HEK293 (cell line): ENCODE measurements at regions not wholly inside any gene's neighbourhood (a gene's known extent, or its start where the extent isn't known, plus 50 kb on each side); places are given as distances from the start of the nearest gene placed in this dataset.

Experiments used
- CTCF ChIA-PET: fragments of 350-600 bp; formaldehyde crosslinking; extraction: SDS; loops from one replicate; lab custom pipeline; 2021; ENCODE audit warnings: antibody characterized with exemption; lab: Yijun Ruan, JAX
- POLR2A ChIA-PET: fragments of 300-600 bp; formaldehyde crosslinking; extraction: SDS; loops from one replicate; lab custom pipeline; 2020; ENCODE audit warnings: antibody characterized with exemption, inconsistent platforms; lab: Yijun Ruan, JAX
- H3K27ac ChIP-seq: fragments of 200-500 bp; sonication (Bioruptor generic); 2 replicates; pipeline ENCODE4 v1.5.1; 2014; ENCODE audit warnings: low read depth, low read length, control low read depth, inconsistent platforms; ENCODE audit errors: extremely low read depth
- H3K36me3 ChIP-seq, 2 experiments: fragments of 200-500 bp in 1 of 2; sonication (Bioruptor generic) in 1 of 2; 1 replicate in 1 of 2; 2 replicates in 1 of 2; pipeline ENCODE4 v1.5.1; 2014 to 2017; ENCODE audit warnings: inconsistent platforms in 2 of 2, low read length in 2 of 2; ENCODE audit not compliant: control insufficient read depth in 2 of 2, insufficient read depth in 1 of 2
- H3K4me1 ChIP-seq: fragments of 200-500 bp; sonication (Bioruptor generic); 2 replicates; pipeline ENCODE4 v1.5.1; 2014; ENCODE audit warnings: mild to moderate bottlenecking, low read length, inconsistent platforms; ENCODE audit not compliant: control insufficient read depth, insufficient read depth
- H3K4me3 ChIP-seq: 2 replicates; pipeline ENCODE4 v1.5.1; 2011; ENCODE audit warnings: low read depth, mild to moderate bottlenecking, control low read depth, low read length, moderate library complexity
- H3K9me3 ChIP-seq: fragments of 200-500 bp; sonication (Bioruptor generic); 2 replicates; pipeline ENCODE4 v1.5.1; 2014; ENCODE audit warnings: low read depth, low read length, inconsistent platforms; ENCODE audit not compliant: control insufficient read depth, insufficient read depth
- BCL11A ChIP-seq: fragments of 450-650 bp; formaldehyde crosslinking; IDR thresholded peaks from 2 replicates; pipeline ENCODE4 v1.5.1; 2016; ENCODE audit warnings: low read depth, missing biosample characterization, missing genetic modification characterization
- FEZF1 ChIP-seq: fragments of 450-650 bp; formaldehyde crosslinking; IDR thresholded peaks from 2 replicates; pipeline ENCODE4 v1.5.1; 2016; ENCODE audit warnings: missing biosample characterization, missing genetic modification characterization
- GFI1B ChIP-seq: fragments of 450-650 bp; formaldehyde crosslinking; IDR thresholded peaks from 2 replicates; pipeline ENCODE4 v1.5.1; 2016; ENCODE audit warnings: missing biosample characterization, missing genetic modification characterization
- HOXC10 ChIP-seq: sonication (generic); formaldehyde crosslinking; IDR thresholded peaks from 2 replicates; pipeline ENCODE4 v1.8.1; 2023; ENCODE audit warnings: mild to moderate bottlenecking, missing genetic modification reagents
- KLF10 ChIP-seq: fragments of 450-650 bp; IDR thresholded peaks from 2 replicates; pipeline ENCODE4 v1.5.1; 2018; ENCODE audit warnings: missing biosample characterization, mild to moderate bottlenecking, missing genetic modification characterization
- MEIS1 ChIP-seq: sonication (generic); formaldehyde crosslinking; IDR thresholded peaks from 2 replicates; pipeline ENCODE4 v1.8.1; 2022; ENCODE audit warnings: missing genetic modification reagents, mild to moderate bottlenecking, borderline replicate concordance
- PRDM1 ChIP-seq: fragments of 450-650 bp; formaldehyde crosslinking; IDR thresholded peaks from 2 replicates; pipeline ENCODE4; 2016; ENCODE audit warnings: missing biosample characterization, missing genetic modification characterization
- SCRT1 ChIP-seq: fragments of 450-650 bp; formaldehyde crosslinking; IDR thresholded peaks from 2 replicates; pipeline ENCODE4 v1.5.1; 2016; ENCODE audit warnings: missing biosample characterization, missing genetic modification characterization, borderline replicate concordance
- SCRT2 ChIP-seq: fragments of 450-650 bp; formaldehyde crosslinking; IDR thresholded peaks from 2 replicates; pipeline ENCODE4 v1.5.1; 2016; ENCODE audit warnings: missing biosample characterization, missing genetic modification characterization
- SP7 ChIP-seq: fragments of 450-650 bp; formaldehyde crosslinking; IDR thresholded peaks from 2 replicates; pipeline ENCODE4 v1.5.1; 2016; ENCODE audit warnings: missing biosample characterization, missing genetic modification characterization
- TRIM28 ChIP-seq: IDR thresholded peaks from 2 replicates; pipeline ENCODE4 v1.6.1; 2011; ENCODE audit warnings: low read length, control low read depth, borderline replicate concordance
- WT1 ChIP-seq: fragments of 450-650 bp; formaldehyde crosslinking; IDR thresholded peaks from 2 replicates; pipeline ENCODE4 v1.5.1; 2016; ENCODE audit warnings: missing biosample characterization, missing genetic modification characterization
- ZBTB21 ChIP-seq: fragments of 450-650 bp; formaldehyde crosslinking; IDR thresholded peaks from 2 replicates; pipeline ENCODE4 v1.5.1; 2017; ENCODE audit warnings: missing biosample characterization, missing genetic modification characterization
- ZEB2 ChIP-seq: fragments of 450-650 bp; formaldehyde crosslinking; IDR thresholded peaks from 2 replicates; pipeline ENCODE4 v1.5.1; 2016; ENCODE audit warnings: missing biosample characterization, missing genetic modification characterization
- ZNF157 ChIP-seq: fragments of 450-650 bp; formaldehyde crosslinking; IDR thresholded peaks from 2 replicates; pipeline ENCODE4 v1.5.1; 2016; ENCODE audit warnings: missing biosample characterization, missing genetic modification characterization
- ZNF16 ChIP-seq: fragments of 450-650 bp; formaldehyde crosslinking; IDR thresholded peaks from 2 replicates; pipeline ENCODE4 v1.5.1; 2016; ENCODE audit warnings: low read depth, missing biosample characterization, missing genetic modification characterization
- ZNF174 ChIP-seq: fragments of 450-650 bp; formaldehyde crosslinking; IDR thresholded peaks from 2 replicates; pipeline ENCODE4 v1.5.0; 2017; ENCODE audit warnings: missing biosample characterization, mild to moderate bottlenecking, missing genetic modification characterization
- ZNF24 ChIP-seq: fragments of 450-650 bp; formaldehyde crosslinking; IDR thresholded peaks from 2 replicates; pipeline ENCODE4 v1.5.1; 2016; ENCODE audit warnings: missing biosample characterization, missing genetic modification characterization
- ZNF324 ChIP-seq: fragments of 450-650 bp; formaldehyde crosslinking; IDR thresholded peaks from 2 replicates; pipeline ENCODE4 v1.5.1; 2016; ENCODE audit warnings: missing biosample characterization, missing genetic modification characterization
- ZNF37A ChIP-seq: fragments of 450-650 bp; IDR thresholded peaks from 2 replicates; pipeline ENCODE4 v1.5.1; 2018; ENCODE audit warnings: missing biosample characterization, missing genetic modification characterization
- ZNF416 ChIP-seq: fragments of 450-650 bp; formaldehyde crosslinking; IDR thresholded peaks from 2 replicates; pipeline ENCODE4 v1.5.1; 2016; ENCODE audit warnings: missing biosample characterization, missing genetic modification characterization
- ZNF433 ChIP-seq: fragments of 450-650 bp; formaldehyde crosslinking; IDR thresholded peaks from 2 replicates; pipeline ENCODE4 v1.5.1; 2016; ENCODE audit warnings: missing biosample characterization, missing genetic modification characterization, low read depth
- ZNF501 ChIP-seq: fragments of 450-650 bp; formaldehyde crosslinking; IDR thresholded peaks from 2 replicates; pipeline ENCODE4 v1.5.1; 2016; ENCODE audit warnings: missing biosample characterization, missing genetic modification characterization
- ZNF555 ChIP-seq: fragments of 450-650 bp; formaldehyde crosslinking; conservative IDR thresholded peaks from 2 replicates; pipeline ENCODE4 v1.5.1; 2017; ENCODE audit warnings: missing biosample characterization, mild to moderate bottlenecking, missing genetic modification characterization, inconsistent platforms
- ZNF596 ChIP-seq: fragments of 450-650 bp; IDR thresholded peaks from 2 replicates; pipeline ENCODE4 v1.5.0; 2018; ENCODE audit warnings: missing biosample characterization, mild to moderate bottlenecking, missing genetic modification characterization, moderate library complexity
- ZNF600 ChIP-seq: fragments of 450-650 bp; formaldehyde crosslinking; IDR thresholded peaks from 2 replicates; pipeline ENCODE4 v1.5.1; 2016; ENCODE audit warnings: missing biosample characterization, missing genetic modification characterization
- ZNF830 ChIP-seq: fragments of 450-650 bp; IDR thresholded peaks from 2 replicates; pipeline ENCODE4 v1.5.0; 2018; ENCODE audit warnings: missing biosample characterization, missing genetic modification characterization, low read depth, mild to moderate bottlenecking, moderate library complexity
- ZNF837 ChIP-seq: fragments of 450-650 bp; formaldehyde crosslinking; IDR thresholded peaks from 2 replicates; pipeline ENCODE4 v1.5.1; 2016; ENCODE audit warnings: missing biosample characterization, missing genetic modification characterization
- ZSCAN16 ChIP-seq: fragments of 450-650 bp; formaldehyde crosslinking; IDR thresholded peaks from 2 replicates; pipeline ENCODE4 v1.5.1; 2016; ENCODE audit warnings: missing biosample characterization, missing genetic modification characterization
- ZSCAN30 ChIP-seq: fragments of 450-650 bp; IDR thresholded peaks from 2 replicates; pipeline ENCODE4 v1.5.1; 2018; ENCODE audit warnings: missing biosample characterization, mild to moderate bottlenecking, missing genetic modification characterization, moderate library complexity
- ZXDB ChIP-seq: fragments of 450-650 bp; formaldehyde crosslinking; IDR thresholded peaks from 2 replicates; pipeline ENCODE4 v1.5.1; 2016; ENCODE audit warnings: missing biosample characterization, missing genetic modification characterization
- TF ChIP-seq, protein P1 (sequence below): fragments of 450-650 bp; formaldehyde crosslinking; IDR thresholded peaks from 2 replicates; pipeline ENCODE4 v1.5.1; 2017; ENCODE audit warnings: missing biosample characterization, mild to moderate bottlenecking, missing genetic modification characterization, moderate library complexity
- TF ChIP-seq, protein P2 (sequence below): fragments of 450-650 bp; IDR thresholded peaks from 2 replicates; pipeline ENCODE4 v1.5.1; 2018; ENCODE audit warnings: missing biosample characterization, missing genetic modification characterization
- TF ChIP-seq, protein P3 (sequence below): fragments of 450-650 bp; formaldehyde crosslinking; IDR thresholded peaks from 2 replicates; pipeline ENCODE4 v1.5.1; 2016; ENCODE audit warnings: missing biosample characterization, missing genetic modification characterization

DNA sequence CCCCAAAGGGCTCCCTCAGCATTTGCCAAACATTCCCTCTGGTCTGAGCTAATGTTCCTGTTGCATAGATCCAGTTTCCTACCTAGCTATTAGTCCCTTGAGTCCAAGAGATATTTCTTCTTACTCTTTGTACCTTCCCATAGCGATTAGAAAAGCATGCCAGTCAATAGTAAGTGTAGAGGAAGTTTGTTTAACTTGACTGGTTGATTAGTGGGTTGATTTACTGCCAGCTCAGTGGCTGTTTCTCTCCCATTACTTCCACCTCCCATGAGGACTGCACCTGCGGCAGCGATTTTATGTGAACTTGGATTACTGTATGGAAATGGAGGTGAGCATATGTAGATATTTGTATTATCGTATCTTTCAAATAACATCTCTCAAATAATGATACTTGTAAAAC, 1748.4 kb upstream of the CELF4 start:
- H3K27ac ChIP-seq: no peak overlapping the region
- CTCF ChIA-PET: no interaction called here
- H3K36me3 ChIP-seq: no peaks in the 10 kb centered on the region
- TF ChIP-seq ZXDB (tag by site-specific recombination) (no peak), ZNF830 (no peak), ZNF174 (tag by site-specific recombination) (no peak), BCL11A (no peak), ZNF416 (no peak), ZNF501 (no peak), SCRT1 (no peak), ZNF555 (tag by site-specific recombination) (no peak), MEIS1 (CRISPR knock-in tag) (no peak), ZEB2 (tag by site-specific recombination) (no peak), HOXC10 (CRISPR knock-in tag) (no peak), ZSCAN16 (tag by site-specific recombination) (no peak), ZSCAN30 (tag by site-specific recombination) (no peak), GFI1B (no peak), KLF10 (no peak), ZNF837 (tag by site-specific recombination) (no peak), FEZF1 (no peak), ZNF157 (tag by site-specific recombination) (no peak), ZNF596 (tag by site-specific recombination) (no peak)
- no peak overlapping the region for H3K4me3 ChIP-seq
- no peaks in the 10 kb centered on the region for H3K4me1 ChIP-seq
- POLR2A ChIA-PET: no interaction called here
- H3K9me3 ChIP-seq: no peaks in the 10 kb centered on the region

DNA sequence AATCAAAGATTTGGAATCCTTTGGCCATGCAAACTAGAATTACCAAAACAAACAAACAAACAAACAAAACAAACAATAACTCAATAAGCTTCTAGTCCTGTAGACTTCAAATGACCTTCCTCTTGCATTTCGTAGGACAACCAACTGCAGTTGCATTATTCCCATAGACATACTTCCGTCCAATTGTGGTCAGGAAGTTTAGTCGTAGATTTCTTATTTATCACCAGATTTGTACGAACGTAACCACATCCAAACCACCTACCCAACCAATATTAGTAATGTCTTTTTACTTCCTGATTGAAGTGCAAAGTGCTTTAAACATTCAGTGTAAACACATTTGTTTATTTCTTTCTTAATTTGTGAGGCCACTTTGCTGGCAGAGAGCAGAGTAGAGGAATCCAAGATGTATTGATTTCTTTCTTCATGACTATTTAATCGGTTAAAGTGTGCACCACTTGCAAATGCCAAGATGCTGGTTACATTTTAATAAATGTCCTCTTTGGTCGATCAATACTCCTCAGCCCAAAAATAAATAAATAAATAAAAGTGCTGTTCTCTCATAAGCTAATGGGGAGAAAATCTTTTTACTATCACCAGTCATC, 1745.6 kb upstream of the CELF4 start:
- ChIA-PET CTCF (no interaction called here), POLR2A (no interaction called here)
- H3K36me3 ChIP-seq: no peaks in the 10 kb centered on the region
- TF ChIP-seq ZNF600 (tag by site-specific recombination): no peak
- no peak for TF ChIP-seq ZNF16 (tag by site-specific recombination)
- TF ChIP-seq, protein P1, sequence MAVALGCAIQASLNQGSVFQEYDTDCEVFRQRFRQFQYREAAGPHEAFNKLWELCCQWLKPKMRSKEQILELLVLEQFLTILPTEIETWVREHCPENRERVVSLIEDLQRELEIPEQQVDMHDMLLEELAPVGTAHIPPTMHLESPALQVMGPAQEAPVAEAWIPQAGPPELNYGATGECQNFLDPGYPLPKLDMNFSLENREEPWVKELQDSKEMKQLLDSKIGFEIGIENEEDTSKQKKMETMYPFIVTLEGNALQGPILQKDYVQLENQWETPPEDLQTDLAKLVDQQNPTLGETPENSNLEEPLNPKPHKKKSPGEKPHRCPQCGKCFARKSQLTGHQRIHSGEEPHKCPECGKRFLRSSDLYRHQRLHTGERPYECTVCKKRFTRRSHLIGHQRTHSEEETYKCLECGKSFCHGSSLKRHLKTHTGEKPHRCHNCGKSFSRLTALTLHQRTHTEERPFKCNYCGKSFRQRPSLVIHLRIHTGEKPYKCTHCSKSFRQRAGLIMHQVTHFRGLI (tag by site-specific recombination): no peak
- no peak for TF ChIP-seq TRIM28
- no peak for TF ChIP-seq PRDM1 (tag by site-specific recombination)
- no peak for TF ChIP-seq ZNF37A (tag by site-specific recombination)
- no peak for TF ChIP-seq WT1 (tag by site-specific recombination)
- TF ChIP-seq ZNF433: no peak
- TF ChIP-seq SCRT2 (tag by site-specific recombination): no peak
- no peak for TF ChIP-seq ZBTB21 (tag by site-specific recombination)
- no peak for TF ChIP-seq SP7 (tag by site-specific recombination)
- TF ChIP-seq ZNF324 (tag by site-specific recombination): no peak
- no peak for TF ChIP-seq ZSCAN30 (tag by site-specific recombination)
- TF ChIP-seq ZNF24 (tag by site-specific recombination): no peak
- TF ChIP-seq, protein P2, sequence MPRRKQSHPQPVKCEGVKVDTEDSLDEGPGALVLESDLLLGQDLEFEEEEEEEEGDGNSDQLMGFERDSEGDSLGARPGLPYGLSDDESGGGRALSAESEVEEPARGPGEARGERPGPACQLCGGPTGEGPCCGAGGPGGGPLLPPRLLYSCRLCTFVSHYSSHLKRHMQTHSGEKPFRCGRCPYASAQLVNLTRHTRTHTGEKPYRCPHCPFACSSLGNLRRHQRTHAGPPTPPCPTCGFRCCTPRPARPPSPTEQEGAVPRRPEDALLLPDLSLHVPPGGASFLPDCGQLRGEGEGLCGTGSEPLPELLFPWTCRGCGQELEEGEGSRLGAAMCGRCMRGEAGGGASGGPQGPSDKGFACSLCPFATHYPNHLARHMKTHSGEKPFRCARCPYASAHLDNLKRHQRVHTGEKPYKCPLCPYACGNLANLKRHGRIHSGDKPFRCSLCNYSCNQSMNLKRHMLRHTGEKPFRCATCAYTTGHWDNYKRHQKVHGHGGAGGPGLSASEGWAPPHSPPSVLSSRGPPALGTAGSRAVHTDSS (tag by site-specific recombination): no peak
- TF ChIP-seq, protein P3, sequence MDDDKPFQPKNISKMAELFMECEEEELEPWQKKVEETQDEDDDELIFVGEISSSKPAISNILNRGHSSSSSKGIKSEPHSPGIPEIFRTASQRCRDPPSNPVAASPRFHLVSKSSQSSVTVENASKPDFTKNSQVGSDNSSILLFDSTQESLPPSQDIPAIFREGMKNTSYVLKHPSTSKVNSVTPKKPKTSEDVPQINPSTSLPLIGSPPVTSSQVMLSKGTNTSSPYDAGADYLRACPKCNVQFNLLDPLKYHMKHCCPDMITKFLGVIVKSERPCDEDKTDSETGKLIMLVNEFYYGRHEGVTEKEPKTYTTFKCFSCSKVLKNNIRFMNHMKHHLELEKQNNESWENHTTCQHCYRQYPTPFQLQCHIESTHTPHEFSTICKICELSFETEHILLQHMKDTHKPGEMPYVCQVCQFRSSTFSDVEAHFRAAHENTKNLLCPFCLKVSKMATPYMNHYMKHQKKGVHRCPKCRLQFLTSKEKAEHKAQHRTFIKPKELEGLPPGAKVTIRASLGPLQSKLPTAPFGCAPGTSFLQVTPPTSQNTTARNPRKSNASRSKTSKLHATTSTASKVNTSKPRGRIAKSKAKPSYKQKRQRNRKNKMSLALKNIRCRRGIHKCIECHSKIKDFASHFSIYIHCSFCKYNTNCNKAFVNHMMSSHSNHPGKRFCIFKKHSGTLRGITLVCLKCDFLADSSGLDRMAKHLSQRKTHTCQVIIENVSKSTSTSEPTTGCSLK (tag by site-specific recombination): no peak
- H3K27ac ChIP-seq: no peak overlapping the region
- H3K4me3 ChIP-seq: no peak overlapping the region
- no peaks in the 10 kb centered on the region for H3K9me3 ChIP-seq
- H3K4me1 ChIP-seq: no peaks in the 10 kb centered on the region
